ENCODE measurements at regions not wholly inside any gene's neighbourhood (a gene's known extent, or its start where the extent isn't known, plus 50 kb on each side); places are given as distances from the start of the nearest gene placed in this dataset.
"Not testable (repeated sequence)": the region's sequence is repeated elsewhere in the genome, so short reads cannot be mapped to it uniquely, and the experiment has no call there.

DNA sequence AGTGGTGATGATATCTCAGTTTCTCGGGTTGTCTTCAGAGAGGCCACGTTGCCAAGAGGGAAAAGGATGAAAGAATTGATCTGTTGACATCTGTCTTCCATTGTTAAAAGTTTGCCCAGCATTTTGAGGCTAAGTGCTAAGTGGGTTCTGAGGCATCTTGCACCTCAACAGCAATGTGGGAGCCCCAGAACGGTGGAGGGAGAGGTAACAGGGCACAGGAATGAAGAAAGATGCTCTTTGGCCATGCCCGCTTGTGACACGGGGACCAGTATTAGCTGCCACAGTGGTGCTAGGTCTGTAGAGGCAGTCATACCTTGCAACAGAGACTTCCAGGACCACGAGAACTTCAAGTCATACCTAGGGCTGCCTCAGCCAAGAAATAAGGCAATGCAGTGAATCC is 106.6 kb upstream of the NUPR2 start:
- Mint-ChIP-seq H3K4me1 (no peaks in the 10 kb centered on the region), H3K36me3 (no peaks in the 10 kb centered on the region), H3K4me3 (no peak overlapping the region)

DNA sequence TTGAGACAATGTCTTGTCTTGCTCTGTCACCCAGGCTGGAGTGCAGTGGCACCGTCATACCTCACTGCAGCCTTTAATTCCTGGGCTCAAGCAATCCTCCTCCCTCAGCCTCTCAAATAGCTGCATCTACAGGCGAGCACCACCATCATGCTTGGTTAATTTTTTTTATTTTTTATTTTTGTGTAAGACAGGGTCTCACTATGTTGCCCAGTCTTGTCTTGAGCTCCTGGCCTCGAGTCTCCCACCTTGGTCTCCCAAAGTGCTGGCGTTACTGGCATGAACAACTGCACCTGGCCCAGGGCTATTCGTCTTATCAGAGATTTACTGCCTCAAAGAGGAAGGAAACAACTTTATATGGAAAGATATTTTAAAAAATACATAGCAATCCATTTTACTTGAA is 102.8 kb upstream of the NUPR2 start:
- peaks cover 15% of the 10 kb centered on the region for H3K9me3 Mint-ChIP-seq
- no peaks in the 10 kb centered on the region for H3K36me3 Mint-ChIP-seq
- H3K4me1 Mint-ChIP-seq = no peaks in the 10 kb centered on the region
- no peak overlapping the region for H3K27ac Mint-ChIP-seq
- no peak overlapping the region for H3K4me3 Mint-ChIP-seq
- no peak for DNase-seq (ENCODE audit: low spot score in 2 of 2)
- ATAC-seq (ENCODE audit: low read depth) = no peak
- H3K27me3 Mint-ChIP-seq = no peaks in the 10 kb centered on the region

More for the DNA sequence above, 106.6 kb upstream of the NUPR2 start:
- no peak for DNase-seq (ENCODE audit: low spot score in 2 of 2)
- Mint-ChIP-seq H3K27ac (no peak overlapping the region), H3K27me3 (peaks cover 2% of the 10 kb centered on the region), H3K9me3 (peaks cover 8% of the 10 kb centered on the region)
- no peak for ATAC-seq (ENCODE audit: low read depth)

DNA sequence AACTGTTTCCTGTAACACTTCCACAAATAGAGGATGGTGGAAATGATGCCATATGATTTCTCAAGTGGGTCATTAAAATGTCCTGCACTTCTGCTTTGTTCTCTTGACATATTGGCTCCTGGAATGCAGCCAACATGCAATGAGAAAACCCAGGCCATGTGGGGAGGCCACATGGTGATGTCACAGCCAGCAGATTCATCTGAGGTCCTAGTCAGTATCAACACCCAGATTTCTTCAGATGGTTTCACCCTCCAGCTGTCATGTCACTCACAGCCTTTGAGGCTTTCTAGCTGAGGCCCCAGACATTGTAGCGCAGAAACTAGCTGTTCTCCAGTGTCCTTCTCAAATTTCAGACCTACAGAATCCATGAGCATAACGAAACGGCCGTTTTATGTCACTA is 102.3 kb upstream of the NUPR2 start:
- Mint-ChIP-seq H3K4me3 (no peak overlapping the region), H3K4me1 (no peaks in the 10 kb centered on the region), H3K9me3 (peaks cover 15% of the 10 kb centered on the region), H3K27ac (no peak overlapping the region), H3K36me3 (no peaks in the 10 kb centered on the region), H3K27me3 (no peaks in the 10 kb centered on the region)
- no peak for DNase-seq (ENCODE audit: low spot score in 2 of 2)
- ATAC-seq (ENCODE audit: low read depth) = no peak

DNA sequence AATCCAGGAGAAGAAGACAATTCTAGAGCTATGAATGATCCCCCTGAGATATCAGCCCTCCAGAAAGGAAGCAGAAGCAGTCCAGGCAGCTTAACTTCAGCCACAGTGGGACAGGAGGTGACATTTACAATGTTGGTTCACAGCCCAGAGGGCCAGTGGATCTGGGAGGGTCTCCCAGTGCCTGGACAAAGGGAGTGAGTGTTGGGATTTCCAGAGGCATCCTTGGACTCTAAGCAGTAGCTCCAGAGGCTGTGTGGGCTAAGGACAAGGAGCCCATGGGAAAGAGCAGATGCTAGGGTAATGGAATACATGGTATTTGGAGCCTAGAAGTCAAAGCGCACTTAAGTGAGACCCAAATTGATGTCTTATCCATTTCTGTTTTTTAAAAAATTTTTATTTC is 97.4 kb upstream of the NUPR2 start:
- DNase-seq (ENCODE audit: low spot score in 2 of 2) (no peak), ATAC-seq (ENCODE audit: low read depth) (no peak)
- H3K27me3 Mint-ChIP-seq = no peaks in the 10 kb centered on the region
- peaks cover 12% of the 10 kb centered on the region for H3K9me3 Mint-ChIP-seq
- no peak overlapping the region for H3K27ac Mint-ChIP-seq
- H3K36me3 Mint-ChIP-seq = no peaks in the 10 kb centered on the region
- no peaks in the 10 kb centered on the region for H3K4me1 Mint-ChIP-seq
- H3K4me3 Mint-ChIP-seq = no peak overlapping the region

DNA sequence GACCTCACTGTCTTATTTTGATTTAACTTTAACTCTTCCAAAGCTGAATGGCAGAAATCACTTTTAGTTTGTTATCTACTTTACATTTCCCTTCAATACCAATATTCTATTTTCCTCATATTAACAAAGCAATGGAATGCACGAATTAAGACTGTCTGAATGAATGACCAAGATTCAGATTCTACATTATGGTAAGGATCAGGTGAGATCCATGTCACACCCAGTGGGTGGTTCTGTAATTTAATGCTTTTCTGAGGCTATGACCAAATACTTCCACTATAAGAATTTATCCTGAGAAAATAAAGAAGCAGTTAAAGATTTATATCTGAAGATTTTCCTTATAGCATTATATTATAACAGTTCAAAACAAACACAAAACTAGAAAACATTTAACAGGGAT is 90.2 kb upstream of the NUPR2 start:
- no peak for ATAC-seq (ENCODE audit: low read depth)
- Mint-ChIP-seq H3K27me3 (peaks cover 2% of the 10 kb centered on the region), H3K27ac (no peak overlapping the region)

DNA sequence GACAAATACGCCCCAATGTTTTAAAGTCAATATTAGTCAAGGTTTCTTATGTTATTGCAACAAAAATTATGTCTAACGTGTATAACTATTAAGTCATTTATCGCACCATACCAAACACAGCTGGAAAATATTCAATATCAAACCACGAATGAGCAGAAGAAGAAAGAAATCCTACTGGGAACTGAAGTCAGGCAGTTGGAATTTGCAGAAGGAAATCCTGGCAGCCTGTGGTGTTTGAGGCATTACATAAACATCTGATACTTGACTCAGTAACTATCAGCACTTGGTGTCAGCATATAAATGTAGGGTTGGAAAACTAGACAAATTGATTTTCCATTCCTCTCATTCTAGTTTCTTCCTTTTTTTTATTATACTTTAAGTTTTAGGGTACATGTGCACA is 83.4 kb upstream of the NUPR2 start:
- H3K4me1 Mint-ChIP-seq = no peaks in the 10 kb centered on the region
- peaks cover 2% of the 10 kb centered on the region for H3K27me3 Mint-ChIP-seq
- H3K9me3 Mint-ChIP-seq = peaks cover 9% of the 10 kb centered on the region
- no peaks in the 10 kb centered on the region for H3K36me3 Mint-ChIP-seq
- H3K4me3 Mint-ChIP-seq = no peak overlapping the region
- ATAC-seq (ENCODE audit: low read depth) = no peak
- no peak for DNase-seq (ENCODE audit: low spot score in 2 of 2)
- H3K27ac Mint-ChIP-seq = no peak overlapping the region

More for the DNA sequence above, 90.2 kb upstream of the NUPR2 start:
- DNase-seq (ENCODE audit: low spot score in 2 of 2) = no peak
- H3K36me3 Mint-ChIP-seq = no peaks in the 10 kb centered on the region
- no peaks in the 10 kb centered on the region for H3K4me1 Mint-ChIP-seq
- H3K9me3 Mint-ChIP-seq = peaks cover 4% of the 10 kb centered on the region
- no peak overlapping the region for H3K4me3 Mint-ChIP-seq

DNA sequence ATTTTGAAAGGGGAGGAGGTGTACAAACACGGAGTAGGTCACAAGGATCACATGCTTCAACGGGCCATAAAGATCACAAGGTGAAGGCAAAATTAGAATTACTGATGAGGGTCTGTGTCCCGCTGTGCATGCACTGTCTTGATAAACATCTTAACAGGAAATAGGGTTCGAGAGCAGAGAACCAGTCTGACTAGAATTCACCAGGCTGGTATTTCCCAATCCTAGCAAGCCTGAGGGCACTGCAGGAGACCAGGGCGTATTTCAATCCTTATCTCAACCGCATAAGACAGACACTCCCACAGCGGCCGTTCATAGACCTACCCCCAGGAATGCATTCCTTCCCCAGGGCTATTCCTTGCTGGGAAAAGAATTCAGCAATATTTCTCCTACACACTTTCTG is 80.0 kb upstream of the NUPR2 start:
- H3K27ac Mint-ChIP-seq; H3K36me3 Mint-ChIP-seq; ATAC-seq (ENCODE audit: low read depth); DNase-seq (ENCODE audit: low spot score in 2 of 2); H3K4me3 Mint-ChIP-seq; H3K9me3 Mint-ChIP-seq; H3K4me1 Mint-ChIP-seq; H3K27me3 Mint-ChIP-seq: not testable (repeated sequence)

DNA sequence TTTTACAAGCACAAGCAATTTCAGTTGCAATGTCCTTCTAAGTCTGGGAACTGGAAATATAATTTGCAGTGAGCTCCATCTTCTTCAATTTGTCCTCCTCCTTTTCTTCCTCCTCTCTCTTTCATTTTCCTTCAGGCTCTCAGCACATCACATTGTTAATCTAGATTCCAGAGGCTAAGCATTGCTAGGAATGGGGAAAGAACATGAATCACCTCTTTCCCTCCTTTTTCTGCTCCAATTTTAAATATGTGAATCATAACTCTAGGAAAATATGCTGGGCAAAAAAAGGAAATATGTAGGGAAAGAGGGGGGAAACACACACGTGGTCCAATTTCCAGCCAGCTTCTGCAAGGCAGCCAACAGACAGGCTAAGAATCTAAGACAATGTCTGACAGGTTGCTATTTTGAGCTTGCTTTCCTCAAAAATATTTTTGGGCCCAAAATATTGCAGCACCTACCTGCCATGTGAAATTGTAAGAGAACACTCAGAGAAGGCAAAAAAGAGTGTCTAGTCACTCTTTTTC is 72.7 kb upstream of the NUPR2 start:
- ATAC-seq (ENCODE audit: low read depth) = no peak
- H3K36me3 Mint-ChIP-seq = no peaks in the 10 kb centered on the region

DNA sequence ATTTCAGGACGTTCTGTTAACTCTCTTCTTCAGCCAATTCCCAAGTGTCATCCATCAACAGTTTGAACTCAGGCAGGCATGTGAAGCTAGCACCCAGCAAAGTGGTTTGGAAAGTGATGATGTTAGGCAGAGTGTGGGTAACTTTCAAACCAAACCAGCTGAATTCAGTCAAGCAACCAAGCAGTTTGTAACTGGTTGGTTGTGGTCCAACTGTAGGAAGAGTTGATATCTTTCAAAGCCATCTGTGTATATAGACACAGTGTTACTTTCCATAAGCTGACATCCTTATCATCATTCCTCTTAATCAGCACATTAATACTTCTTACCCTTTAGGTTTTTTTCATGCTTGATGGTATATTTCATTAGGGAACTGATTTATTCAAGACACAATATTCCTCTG is 72.2 kb upstream of the NUPR2 start:
- Mint-ChIP-seq H3K4me1 (no peaks in the 10 kb centered on the region), H3K27me3 (no peaks in the 10 kb centered on the region), H3K9me3 (no peaks in the 10 kb centered on the region), H3K36me3 (no peaks in the 10 kb centered on the region), H3K4me3 (no peak overlapping the region), H3K27ac (no peak overlapping the region)
- ATAC-seq (ENCODE audit: low read depth) = no peak
- no peak for DNase-seq (ENCODE audit: low spot score in 2 of 2)

More for the DNA sequence above, 72.7 kb upstream of the NUPR2 start:
- Mint-ChIP-seq H3K27ac (no peak overlapping the region), H3K4me3 (no peak overlapping the region), H3K27me3 (no peaks in the 10 kb centered on the region), H3K4me1 (no peaks in the 10 kb centered on the region), H3K9me3 (no peaks in the 10 kb centered on the region)
- DNase-seq (ENCODE audit: low spot score in 2 of 2) = no peak

DNA sequence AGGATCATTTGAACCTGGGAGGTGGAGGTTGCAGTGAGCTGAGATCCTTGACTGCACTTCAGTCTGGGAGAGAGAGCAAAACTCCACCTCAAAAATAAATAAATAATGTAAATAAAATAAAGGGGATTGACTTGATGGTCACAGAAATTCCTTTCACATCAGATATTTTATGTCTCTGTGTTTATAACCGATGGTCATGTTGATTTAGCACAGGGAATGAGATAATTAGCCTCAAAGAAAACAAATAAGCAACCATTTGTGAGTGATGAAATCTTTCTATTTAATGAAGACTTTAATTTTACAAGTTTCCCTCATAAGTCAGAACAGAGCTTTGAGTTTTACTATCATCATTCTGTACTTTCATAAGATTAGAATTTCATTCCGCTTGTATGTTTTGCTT is 64.8 kb upstream of the NUPR2 start:
- Mint-ChIP-seq H3K4me1 (no peaks in the 10 kb centered on the region), H3K36me3 (no peaks in the 10 kb centered on the region), H3K4me3 (no peak overlapping the region), H3K27ac (no peak overlapping the region), H3K9me3 (peaks cover 7% of the 10 kb centered on the region), H3K27me3 (no peaks in the 10 kb centered on the region)
- ATAC-seq (ENCODE audit: low read depth) (no peak), DNase-seq (ENCODE audit: low spot score in 2 of 2) (no peak)

DNA sequence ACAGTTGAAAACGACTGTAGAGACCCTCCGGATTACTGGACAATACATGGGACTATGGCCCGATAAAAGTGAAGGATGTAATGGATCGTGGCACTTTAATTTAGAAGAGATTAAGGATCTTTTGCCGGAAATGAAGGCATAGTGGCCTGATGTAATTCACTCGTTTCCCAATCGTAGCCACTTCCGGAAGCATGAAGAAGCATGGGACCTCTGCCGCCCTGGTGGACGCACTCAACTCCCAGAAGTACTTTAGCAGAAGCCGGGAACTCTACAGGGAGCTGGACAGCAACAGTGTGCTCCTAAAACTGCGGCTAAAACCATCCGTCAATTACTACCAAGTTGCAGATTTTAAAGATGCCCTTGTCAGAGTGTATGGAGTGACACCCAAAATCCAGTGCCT is 59.6 kb upstream of the NUPR2 start:
- H3K4me1 Mint-ChIP-seq = no peaks in the 10 kb centered on the region
- no peaks in the 10 kb centered on the region for H3K36me3 Mint-ChIP-seq
- ATAC-seq (ENCODE audit: low read depth) = no peak
- H3K4me3 Mint-ChIP-seq = no peak overlapping the region
- no peak overlapping the region for H3K27ac Mint-ChIP-seq
- H3K27me3 Mint-ChIP-seq = peaks cover 3% of the 10 kb centered on the region
- DNase-seq (ENCODE audit: low spot score in 2 of 2) = no peak
- H3K9me3 Mint-ChIP-seq = peaks cover 5% of the 10 kb centered on the region

DNA sequence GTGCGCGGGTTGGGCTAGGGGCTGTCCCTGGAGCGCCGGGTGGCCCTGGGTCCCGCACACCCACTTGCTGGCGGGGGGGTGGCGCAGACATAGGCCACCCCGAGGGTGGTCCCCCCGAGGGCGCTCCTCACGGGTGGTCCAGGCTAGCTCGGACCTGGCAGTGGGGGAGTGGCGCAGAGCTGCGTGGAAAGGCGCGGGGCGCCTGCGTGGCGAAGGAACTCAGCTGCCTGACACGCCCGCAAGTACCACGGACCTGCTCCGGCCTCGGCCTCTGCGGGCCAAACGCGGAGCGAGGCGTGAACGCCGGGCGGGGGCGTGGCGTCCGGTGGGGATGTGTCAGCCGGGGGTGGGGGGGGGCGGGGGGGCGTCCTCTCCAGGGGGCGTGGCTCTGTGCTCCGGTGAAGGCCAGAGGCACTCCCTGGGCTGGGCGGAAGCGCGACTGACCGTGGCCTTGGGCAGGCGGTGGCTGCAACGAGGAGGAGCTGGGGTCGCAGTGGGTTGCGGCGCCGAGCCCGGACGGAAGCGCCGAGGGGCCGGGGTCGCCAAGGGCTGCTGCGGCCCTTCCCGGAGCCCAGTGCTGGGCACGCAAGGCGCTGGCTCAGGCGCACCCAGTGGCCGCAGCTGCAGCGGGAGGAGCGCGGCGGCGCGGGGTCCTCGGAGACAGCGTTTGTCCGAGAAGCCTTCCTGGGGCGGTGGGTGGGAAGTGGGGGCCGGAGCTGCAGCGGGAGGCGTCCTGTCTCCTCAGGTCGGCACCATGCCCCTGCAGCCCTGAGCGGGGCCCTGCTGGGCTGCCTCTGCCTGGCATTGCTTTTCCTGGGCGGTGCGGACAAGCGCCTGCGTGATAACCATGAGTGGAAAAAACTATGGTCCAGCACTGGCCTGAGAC is 58.9 kb upstream of the NUPR2 start:
- H3K4me1 Mint-ChIP-seq = no peaks in the 10 kb centered on the region
- ATAC-seq (ENCODE audit: low read depth) = no peak
- no peaks in the 10 kb centered on the region for H3K36me3 Mint-ChIP-seq
- peaks cover 3% of the 10 kb centered on the region for H3K27me3 Mint-ChIP-seq
- H3K4me3 Mint-ChIP-seq = no peak overlapping the region
- H3K9me3 Mint-ChIP-seq = peaks cover 5% of the 10 kb centered on the region
- H3K27ac Mint-ChIP-seq = no peak overlapping the region
- DNase-seq (ENCODE audit: low spot score in 2 of 2) = no peak

DNA sequence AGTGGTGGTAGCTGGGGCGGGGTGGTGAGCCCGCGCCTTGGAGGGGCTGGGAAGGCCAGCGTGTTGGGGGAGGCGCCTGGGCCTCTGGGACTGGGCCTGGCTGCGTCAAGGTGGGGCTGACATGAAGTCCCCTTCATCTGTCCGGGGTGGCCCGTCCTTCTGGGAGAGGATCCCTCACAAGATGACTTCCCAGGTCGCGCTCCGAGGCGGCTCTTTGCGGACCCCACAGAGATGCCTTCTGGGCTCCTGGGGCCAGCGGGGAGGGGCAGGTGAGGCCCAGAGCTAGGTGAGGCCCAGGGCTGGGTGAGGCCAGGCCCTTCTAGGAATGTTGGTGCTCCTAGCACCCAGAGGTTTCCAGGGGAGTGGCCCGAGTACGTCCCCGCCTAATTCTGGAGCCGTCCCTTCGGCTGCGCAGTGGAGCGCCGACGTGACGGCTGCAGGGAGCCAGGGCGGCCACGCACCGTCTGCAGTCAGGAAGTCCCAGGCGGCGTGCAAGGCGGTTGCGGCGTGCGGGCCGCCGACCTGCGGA is 58.2 kb upstream of the NUPR2 start:
- Mint-ChIP-seq H3K36me3 (no peaks in the 10 kb centered on the region), H3K27ac (no peak overlapping the region), H3K9me3 (peaks cover 5% of the 10 kb centered on the region), H3K4me1 (no peaks in the 10 kb centered on the region), H3K4me3 (no peak overlapping the region), H3K27me3 (peaks cover 3% of the 10 kb centered on the region)
- ATAC-seq (ENCODE audit: low read depth) = no peak
- no peak for DNase-seq (ENCODE audit: low spot score in 2 of 2)

Data from memory B cell (primary cell).